SK-N-SH (cell line): ENCODE measurements at regions not wholly inside any gene's neighbourhood (a gene's known extent, or its start where the extent isn't known, plus 50 kb on each side); places are given as distances from the start of the nearest gene placed in this dataset.

Experiments
- EP300 ChIP-seq, 2 experiments: IDR thresholded peaks; 2 replicates each; pipeline versions ENCODE4 v1.4.0 to v1.6.1; 2012; ENCODE audit warnings: borderline replicate concordance in 1 of 2, low read depth in 1 of 2, low read length in 1 of 2
- JUND ChIP-seq: IDR thresholded peaks from 2 replicates; pipeline ENCODE4 v1.4.0; 2012
- MXI1 ChIP-seq: IDR thresholded peaks from 2 replicates; pipeline ENCODE4 v1.6.1; 2012; ENCODE audit warnings: mild to moderate bottlenecking, low read depth, low read length, improper control_type of control experiment
- POLR2AphosphoS5 ChIP-seq: IDR thresholded peaks from 2 replicates; pipeline ENCODE4 v1.6.1; 2012; ENCODE audit warnings: low read depth, low read length
- RCOR1 ChIP-seq: fragments of 150-350 bp; IDR thresholded peaks from 2 replicates; pipeline ENCODE4 v1.6.1; 2017; ENCODE audit warnings: antibody characterized with exemption, low read length
- TF ChIP-seq, protein P1 (sequence below): fragments of 200-600 bp; sonication (generic); IDR thresholded peaks from 2 replicates; pipeline ENCODE4 v1.6.1; 2017; ENCODE audit warnings: antibody characterized with exemption, mild to moderate bottlenecking, moderate library complexity

GRCh38 chr2:13806539-13806938 is 826.0 kb upstream of the LRATD1 start:
- TF ChIP-seq RCOR1, result no peak
- TF ChIP-seq, protein P1, sequence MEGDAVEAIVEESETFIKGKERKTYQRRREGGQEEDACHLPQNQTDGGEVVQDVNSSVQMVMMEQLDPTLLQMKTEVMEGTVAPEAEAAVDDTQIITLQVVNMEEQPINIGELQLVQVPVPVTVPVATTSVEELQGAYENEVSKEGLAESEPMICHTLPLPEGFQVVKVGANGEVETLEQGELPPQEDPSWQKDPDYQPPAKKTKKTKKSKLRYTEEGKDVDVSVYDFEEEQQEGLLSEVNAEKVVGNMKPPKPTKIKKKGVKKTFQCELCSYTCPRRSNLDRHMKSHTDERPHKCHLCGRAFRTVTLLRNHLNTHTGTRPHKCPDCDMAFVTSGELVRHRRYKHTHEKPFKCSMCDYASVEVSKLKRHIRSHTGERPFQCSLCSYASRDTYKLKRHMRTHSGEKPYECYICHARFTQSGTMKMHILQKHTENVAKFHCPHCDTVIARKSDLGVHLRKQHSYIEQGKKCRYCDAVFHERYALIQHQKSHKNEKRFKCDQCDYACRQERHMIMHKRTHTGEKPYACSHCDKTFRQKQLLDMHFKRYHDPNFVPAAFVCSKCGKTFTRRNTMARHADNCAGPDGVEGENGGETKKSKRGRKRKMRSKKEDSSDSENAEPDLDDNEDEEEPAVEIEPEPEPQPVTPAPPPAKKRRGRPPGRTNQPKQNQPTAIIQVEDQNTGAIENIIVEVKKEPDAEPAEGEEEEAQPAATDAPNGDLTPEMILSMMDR, result no peak
- TF ChIP-seq MXI1, result no peak
- TF ChIP-seq EP300 (IDR thresholded peaks at IDR 0.05; ENCODE audit: borderline replicate concordance in 1 of 2, low read depth in 1 of 2, low read length in 1 of 2), result no peak
- TF ChIP-seq POLR2AphosphoS5, result no peak
- no peak for TF ChIP-seq JUND
